ENCODE measurements at regions not wholly inside any gene's neighbourhood (a gene's known extent, or its start where the extent isn't known, plus 50 kb on each side); places are given as distances from the start of the nearest gene placed in this dataset.

DNA sequence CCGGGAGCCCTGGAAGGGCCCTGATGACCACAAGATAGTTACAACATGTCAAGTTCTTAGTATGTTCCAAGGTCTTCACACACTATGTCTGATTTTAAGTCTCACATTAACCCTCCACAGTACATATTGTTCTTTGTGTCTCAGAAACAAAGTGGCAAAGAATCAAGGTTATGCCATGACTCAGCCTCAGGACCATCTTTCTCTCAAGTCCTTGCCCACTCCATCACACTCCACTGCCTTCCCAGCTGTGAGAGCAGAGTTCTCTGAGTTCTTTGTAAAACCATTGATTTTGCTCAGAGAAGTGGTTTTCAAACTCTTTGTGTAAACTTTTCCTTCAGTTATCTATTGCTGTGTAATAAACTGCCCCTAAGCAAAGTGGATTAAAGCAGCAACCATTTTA lies 67.9 kb upstream of the C3orf80 start:
- TF ChIP-seq, protein P1, sequence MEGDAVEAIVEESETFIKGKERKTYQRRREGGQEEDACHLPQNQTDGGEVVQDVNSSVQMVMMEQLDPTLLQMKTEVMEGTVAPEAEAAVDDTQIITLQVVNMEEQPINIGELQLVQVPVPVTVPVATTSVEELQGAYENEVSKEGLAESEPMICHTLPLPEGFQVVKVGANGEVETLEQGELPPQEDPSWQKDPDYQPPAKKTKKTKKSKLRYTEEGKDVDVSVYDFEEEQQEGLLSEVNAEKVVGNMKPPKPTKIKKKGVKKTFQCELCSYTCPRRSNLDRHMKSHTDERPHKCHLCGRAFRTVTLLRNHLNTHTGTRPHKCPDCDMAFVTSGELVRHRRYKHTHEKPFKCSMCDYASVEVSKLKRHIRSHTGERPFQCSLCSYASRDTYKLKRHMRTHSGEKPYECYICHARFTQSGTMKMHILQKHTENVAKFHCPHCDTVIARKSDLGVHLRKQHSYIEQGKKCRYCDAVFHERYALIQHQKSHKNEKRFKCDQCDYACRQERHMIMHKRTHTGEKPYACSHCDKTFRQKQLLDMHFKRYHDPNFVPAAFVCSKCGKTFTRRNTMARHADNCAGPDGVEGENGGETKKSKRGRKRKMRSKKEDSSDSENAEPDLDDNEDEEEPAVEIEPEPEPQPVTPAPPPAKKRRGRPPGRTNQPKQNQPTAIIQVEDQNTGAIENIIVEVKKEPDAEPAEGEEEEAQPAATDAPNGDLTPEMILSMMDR (IDR thresholded peaks at IDR 0.05) = no peak
- intact Hi-C loops (cut with micrococcal nuclease) = loop anchor here in 1 of 2 donors (10.0 kb wide), 1 partner anchor 53 kb away; no protein-coding TSS in a partner anchor

DNA sequence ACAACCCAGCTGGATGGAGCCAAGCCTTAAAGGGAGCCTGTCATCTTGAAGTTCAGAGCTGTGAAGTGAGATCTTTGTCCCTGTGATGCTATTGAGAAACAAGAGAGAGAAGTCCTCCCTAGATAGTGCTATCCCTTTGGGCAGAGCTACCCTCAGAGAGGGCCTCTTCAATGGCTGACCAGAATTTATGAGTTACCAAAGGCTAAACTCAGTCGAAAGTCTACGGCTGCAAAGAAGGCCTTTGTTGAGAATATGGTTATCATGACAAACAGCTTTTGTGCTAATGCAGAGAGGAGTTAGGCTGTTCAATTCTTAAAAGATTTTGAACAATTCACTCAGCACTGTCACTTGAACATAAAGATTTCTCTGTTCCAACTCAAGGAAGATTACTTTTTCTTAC lies 65.9 kb upstream of the C3orf80 start:
- no peak overlapping the region for H3K9ac ChIP-seq (ENCODE audit: insufficient read depth, low read length, poor library complexity, severe bottlenecking)
- Mint-ChIP-seq H3K27me3 (ENCODE audit: low read depth in 3 of 3) (peaks cover 0 to 2% (median 0%) of the 10 kb centered on the region in 3 donors), H3K9me3 (peaks cover 0 to 3% (median 0%) of the 10 kb centered on the region in 7 donors), H3K27ac (no peak overlapping the region), H3K36me3 (no peaks in the 10 kb centered on the region), H3K4me3 (no peak overlapping the region), H3K4me1 (no peaks in the 10 kb centered on the region)
- H3K27me3 ChIP-seq (ENCODE audit: control insufficient read depth in 2 of 2, insufficient read depth in 2 of 2, low read length in 2 of 2) = no peaks in the 10 kb centered on the region
- H3K79me2 ChIP-seq (ENCODE audit: insufficient read depth, low read length) = no peaks in the 10 kb centered on the region
- no peak overlapping the region for H3K4me2 ChIP-seq (replicated peaks; ENCODE audit: extremely low read depth, low read length, poor library complexity, severe bottlenecking)
- WGBS (ENCODE audit: insufficient coverage) = 100% methylated on average over 2 of the region's 2 CpGs
- H2AFZ ChIP-seq (ENCODE audit: insufficient read depth, low read depth, low read length, poor library complexity, severe bottlenecking) = no peak overlapping the region
- TF ChIP-seq, protein P1 (IDR thresholded peaks at IDR 0.05) = no peak
- no peaks in the 10 kb centered on the region for H4K20me1 ChIP-seq (ENCODE audit: insufficient read depth, low read length)
- DNase-seq = no peak
- no peaks in the 10 kb centered on the region for H3K4me1 ChIP-seq (ENCODE audit: control insufficient read depth in 1 of 2, insufficient read depth in 2 of 2, low read length in 2 of 2)
- no peaks in the 10 kb centered on the region for H3K36me3 ChIP-seq (replicated peaks in 1 of 2; ENCODE audit: control insufficient read depth in 1 of 2, insufficient read depth in 2 of 2, low read length in 2 of 2)
- no peak overlapping the region for H3K27ac ChIP-seq (ENCODE audit: low read depth in 1 of 2, low read length in 2 of 2)
- H3K9me3 ChIP-seq (replicated peaks in 1 of 2; ENCODE audit: control insufficient read depth in 1 of 2, insufficient read depth in 1 of 2, low read length in 2 of 2) = no peaks in the 10 kb centered on the region
- intact Hi-C loops (cut with micrococcal nuclease) = loop anchor here in 1 of 2 donors (10.0 kb wide), 1 partner anchor 55 kb away; no protein-coding TSS in a partner anchor
- no peak overlapping the region for H3K4me3 ChIP-seq (replicated peaks in 1 of 3; ENCODE audit: low read depth in 2 of 3, low read length in 3 of 3)

More for the DNA sequence above, 67.9 kb upstream of the C3orf80 start:
- H2AFZ ChIP-seq (ENCODE audit: insufficient read depth, low read depth, low read length, poor library complexity, severe bottlenecking) = no peak overlapping the region
- 90% methylated on average over 1 of the region's 1 CpG for WGBS (ENCODE audit: insufficient coverage)
- no peaks in the 10 kb centered on the region for H3K79me2 ChIP-seq (ENCODE audit: insufficient read depth, low read length)
- H3K4me2 ChIP-seq (replicated peaks; ENCODE audit: extremely low read depth, low read length, poor library complexity, severe bottlenecking) = no peak overlapping the region
- H3K27ac ChIP-seq (ENCODE audit: low read depth in 1 of 2, low read length in 2 of 2) = no peak overlapping the region
- Mint-ChIP-seq H3K36me3 (no peaks in the 10 kb centered on the region), H3K27me3 (ENCODE audit: low read depth in 3 of 3) (peaks cover 0 to 2% (median 0%) of the 10 kb centered on the region in 3 donors), H3K4me3 (no peak overlapping the region), H3K9me3 (no peaks in the 10 kb centered on the region), H3K4me1 (no peaks in the 10 kb centered on the region), H3K27ac (no peak overlapping the region)
- DNase-seq = no peak
- no peak overlapping the region for H3K4me3 ChIP-seq (replicated peaks in 1 of 3; ENCODE audit: low read depth in 2 of 3, low read length in 3 of 3)
- H3K4me1 ChIP-seq (ENCODE audit: control insufficient read depth in 1 of 2, insufficient read depth in 2 of 2, low read length in 2 of 2) = no peaks in the 10 kb centered on the region
- H3K9me3 ChIP-seq (replicated peaks in 1 of 2; ENCODE audit: control insufficient read depth in 1 of 2, insufficient read depth in 1 of 2, low read length in 2 of 2) = no peaks in the 10 kb centered on the region
- no peaks in the 10 kb centered on the region for H4K20me1 ChIP-seq (ENCODE audit: insufficient read depth, low read length)
- no peaks in the 10 kb centered on the region for H3K27me3 ChIP-seq (ENCODE audit: control insufficient read depth in 2 of 2, insufficient read depth in 2 of 2, low read length in 2 of 2)
- no peaks in the 10 kb centered on the region for H3K36me3 ChIP-seq (replicated peaks in 1 of 2; ENCODE audit: control insufficient read depth in 1 of 2, insufficient read depth in 2 of 2, low read length in 2 of 2)
- no peak overlapping the region for H3K9ac ChIP-seq (ENCODE audit: insufficient read depth, low read length, poor library complexity, severe bottlenecking)
